G401.6 (cell line): ENCODE measurements at regions not wholly inside any gene's neighbourhood (a gene's known extent, or its start where the extent isn't known, plus 50 kb on each side); places are given as distances from the start of the nearest gene placed in this dataset.

Experiments
- FAIRE-seq: peaks from 2 replicates; lab custom pipeline; 2012; peaks lifted over from hg19 to GRCh38; lab: Jason Lieb, UNC

DNA sequence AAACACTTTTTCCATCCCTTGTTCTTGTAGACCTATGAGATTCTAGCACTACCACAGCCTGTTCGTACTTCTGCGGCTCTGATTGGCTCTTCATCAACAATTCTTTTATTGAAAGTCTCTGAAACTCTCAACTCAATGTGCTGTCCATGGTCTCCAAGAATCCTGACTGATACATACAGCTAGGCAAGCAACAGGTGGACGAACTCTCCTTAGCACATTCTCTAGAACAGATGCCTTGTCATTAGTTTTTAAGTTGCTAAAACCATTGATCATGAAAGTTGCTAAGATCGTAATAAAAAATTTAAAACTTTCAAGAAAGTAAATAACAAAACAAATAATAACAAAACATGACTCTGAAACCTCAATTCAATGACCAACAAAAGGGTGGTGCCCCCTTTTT is 210.5 kb downstream of the EPHA4 start:
- FAIRE-seq = no peak

DNA sequence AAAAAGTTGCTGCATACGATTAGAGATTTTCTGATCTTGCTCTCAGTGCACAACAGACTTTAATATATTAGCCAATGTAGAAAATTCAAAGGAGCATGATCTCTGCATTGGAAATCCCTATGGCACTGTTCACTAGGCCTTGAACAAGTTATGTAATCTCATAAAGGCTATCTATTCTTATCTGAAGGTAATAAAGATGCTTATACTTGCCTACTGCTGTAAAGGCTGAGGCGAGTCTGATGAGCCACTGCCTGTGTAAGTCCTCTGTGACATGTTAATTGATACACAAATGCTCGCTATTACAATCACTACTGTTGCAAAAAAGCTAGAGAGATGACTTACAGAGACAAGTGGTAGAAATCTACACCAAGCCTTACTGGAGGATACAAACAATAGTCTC is 207.4 kb downstream of the EPHA4 start:
- no peak for FAIRE-seq
